GM12873 (cell line): ENCODE measurements at regions not wholly inside any gene's neighbourhood (a gene's known extent, or its start where the extent isn't known, plus 50 kb on each side); places are given as distances from the start of the nearest gene placed in this dataset.

Source experiments
- CTCF ChIP-seq: IDR thresholded peaks from 2 replicates; pipeline ENCODE4 v1.5.1; 2012; ENCODE audit warnings: low read depth, mild to moderate bottlenecking, moderate library complexity, low read length, control low read depth; ENCODE audit not compliant: insufficient read depth; ENCODE audit errors: missing control alignments

DNA sequence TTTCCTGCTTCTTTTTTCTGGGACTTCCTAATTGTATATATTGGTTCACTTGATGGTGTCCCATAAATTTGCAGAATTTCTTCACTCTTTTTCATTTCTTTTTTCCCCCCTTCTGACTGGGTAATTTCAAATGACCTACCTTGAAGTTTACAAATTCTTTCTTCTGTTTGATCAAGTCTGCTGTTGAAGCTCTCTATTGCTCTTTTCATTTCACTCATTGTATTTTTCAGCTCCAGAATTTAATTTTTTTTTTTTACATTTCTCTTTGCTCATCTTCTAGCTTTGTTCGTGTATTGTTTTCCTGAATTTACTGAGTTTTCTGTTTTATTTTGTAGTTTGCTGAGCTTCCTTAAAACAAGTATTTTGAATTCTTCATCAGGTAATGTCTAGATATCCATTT, 61.7 kb upstream of the SRD5A3 start:
- TF ChIP-seq CTCF: no peak

DNA sequence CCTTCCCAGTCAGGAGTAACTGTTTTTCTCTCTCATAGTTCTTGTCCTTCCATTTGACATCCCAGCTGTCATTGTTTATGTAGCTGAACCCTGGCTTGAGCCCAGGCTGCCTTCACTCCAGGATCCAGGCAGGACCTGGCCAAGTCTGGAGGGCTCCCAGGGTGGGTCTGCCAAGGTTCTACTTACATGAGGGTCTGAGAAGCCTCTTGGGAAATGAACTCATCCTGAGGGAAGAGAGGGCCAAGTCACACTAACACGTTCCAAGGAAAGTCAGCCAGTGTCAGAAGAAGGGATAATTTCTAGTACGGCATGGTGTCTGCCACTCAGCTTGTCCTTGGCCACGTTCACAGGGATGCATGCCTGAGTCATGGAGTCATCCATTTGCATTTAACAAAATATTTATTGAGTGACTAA, 54.8 kb upstream of the SRD5A3 start:
- TF ChIP-seq CTCF: no peak

GRCh38 chr4:55296096-55296495, 49.9 kb upstream of the SRD5A3 start:
- TF ChIP-seq CTCF: no peak
